ENCODE measurements at regions not wholly inside any gene's neighbourhood (a gene's known extent, or its start where the extent isn't known, plus 50 kb on each side); places are given as distances from the start of the nearest gene placed in this dataset.
"Not testable (repeated sequence)": the region's sequence is repeated elsewhere in the genome, so short reads cannot be mapped to it uniquely, and the experiment has no call there.

- DNase-seq, result no peak
Measured at GRCh38 chrX:6990552-6991193, 156.8 kb upstream of the STS start.

- no peak for DNase-seq
Measured at GRCh38 chrX:6989858-6990257, 157.7 kb upstream of the STS start.

- DNase-seq, result not testable (repeated sequence)
Measured at GRCh38 chrX:6988694-6989093, 158.8 kb upstream of the STS start.

- DNase-seq, result no peak
Measured at GRCh38 chrX:6986915-6987314, 160.6 kb upstream of the STS start.

- no peak for DNase-seq
Measured at GRCh38 chrX:6985537-6985936, 162.0 kb upstream of the STS start.

GRCh38 chrX:6983207-6983955 is 164.1 kb upstream of the STS start:
- DNase-seq, result no peak

GRCh38 chrX:6981718-6982406 is 165.7 kb upstream of the STS start:
- DNase-seq, result no peak

- DNase-seq, result no peak
Measured at GRCh38 chrX:6980981-6981380, 166.5 kb upstream of the STS start.

GRCh38 chrX:6968231-6968630 is 179.3 kb upstream of the STS start:
- DNase-seq, result no peak

- no peak for DNase-seq
Measured at GRCh38 chrX:6965729-6966128, 181.8 kb upstream of the STS start.

- DNase-seq, result no peak
Measured at GRCh38 chrX:6962006-6962355, 185.5 kb upstream of the STS start.

- DNase-seq, result no peak
Measured at GRCh38 chrX:6961286-6962005, 186.1 kb upstream of the STS start.

- no peak for DNase-seq
Measured at GRCh38 chrX:6959006-6959405, 188.5 kb upstream of the STS start.

GRCh38 chrX:6954836-6955235 is 192.7 kb upstream of the STS start:
- no peak for DNase-seq

- no peak for DNase-seq
Measured at GRCh38 chrX:6946168-6946567, 201.3 kb upstream of the STS start.

GRCh38 chrX:6941041-6941440 is 206.5 kb upstream of the STS start:
- no peak for DNase-seq

GRCh38 chrX:6932942-6933341 is 214.6 kb upstream of the STS start:
- DNase-seq, result not testable (repeated sequence)

- DNase-seq, result no peak
Measured at GRCh38 chrX:6930307-6930849, 217.1 kb upstream of the STS start.

GRCh38 chrX:6924443-6925077 is 223.0 kb upstream of the STS start:
- DNase-seq, result no peak

- no peak for DNase-seq
Measured at GRCh38 chrX:6917666-6918065, 229.8 kb upstream of the STS start.

- no peak for DNase-seq
Measured at GRCh38 chrX:6910218-6910617, 237.3 kb upstream of the STS start.

- DNase-seq, result no peak
Measured at GRCh38 chrX:6909396-6909795, 238.1 kb upstream of the STS start.

GRCh38 chrX:6906608-6907007 is 240.9 kb upstream of the STS start:
- no peak for DNase-seq
